CD4-positive, alpha-beta T cell treated with Interleukin-17A for 4 hours (primary cell): ENCODE measurements at regions not wholly inside any gene's neighbourhood (a gene's known extent, or its start where the extent isn't known, plus 50 kb on each side); places are given as distances from the start of the nearest gene placed in this dataset.
"Not testable (repeated sequence)": the region's sequence is repeated elsewhere in the genome, so short reads cannot be mapped to it uniquely, and the experiment has no call there.

ENCODE experiments used
- DNase-seq: peaks from one replicate; pipeline ENCODE4 v3.0.0-alpha.2; 2020; ENCODE audit warnings: mixed read lengths

DNA sequence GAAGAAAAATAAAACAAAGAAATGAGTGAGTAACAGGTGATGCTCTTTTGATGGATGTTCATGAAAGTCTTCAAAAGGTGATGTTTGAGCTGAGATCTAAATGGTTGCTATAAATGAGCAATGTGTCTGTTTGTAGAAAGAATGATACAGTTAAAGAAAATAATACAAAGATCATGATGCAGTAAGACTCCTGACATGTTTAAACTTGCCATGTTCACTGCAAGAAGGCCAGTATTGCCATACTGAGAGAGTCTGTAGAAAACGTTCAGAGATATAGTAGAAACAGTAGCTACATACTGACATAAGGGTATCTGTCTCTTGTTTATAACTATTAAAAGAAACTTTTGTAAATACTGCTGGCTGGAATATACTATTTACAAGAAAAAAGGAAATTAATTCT is 1609.2 kb upstream of the ACO1 start:
- DNase-seq: no peak

DNA sequence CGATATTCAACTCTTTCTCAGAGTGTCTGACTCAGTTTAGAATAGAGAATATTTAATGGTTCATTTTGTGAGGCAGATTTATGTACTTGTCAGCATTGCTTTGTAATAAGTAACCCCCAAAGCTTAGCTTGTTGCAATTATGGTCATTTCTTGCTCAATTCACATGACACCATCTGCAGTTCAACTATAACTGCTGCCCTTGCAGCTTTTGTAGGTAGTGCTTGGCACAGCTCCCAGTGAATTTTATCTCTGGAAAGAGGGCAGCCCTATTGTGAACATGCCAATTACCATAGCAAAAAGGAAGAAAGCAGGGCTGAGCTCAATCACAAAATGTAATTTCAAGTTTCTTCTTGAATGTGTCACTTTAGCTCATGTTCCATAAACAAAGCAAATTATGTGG is 1587.7 kb upstream of the ACO1 start:
- DNase-seq: no peak

DNA sequence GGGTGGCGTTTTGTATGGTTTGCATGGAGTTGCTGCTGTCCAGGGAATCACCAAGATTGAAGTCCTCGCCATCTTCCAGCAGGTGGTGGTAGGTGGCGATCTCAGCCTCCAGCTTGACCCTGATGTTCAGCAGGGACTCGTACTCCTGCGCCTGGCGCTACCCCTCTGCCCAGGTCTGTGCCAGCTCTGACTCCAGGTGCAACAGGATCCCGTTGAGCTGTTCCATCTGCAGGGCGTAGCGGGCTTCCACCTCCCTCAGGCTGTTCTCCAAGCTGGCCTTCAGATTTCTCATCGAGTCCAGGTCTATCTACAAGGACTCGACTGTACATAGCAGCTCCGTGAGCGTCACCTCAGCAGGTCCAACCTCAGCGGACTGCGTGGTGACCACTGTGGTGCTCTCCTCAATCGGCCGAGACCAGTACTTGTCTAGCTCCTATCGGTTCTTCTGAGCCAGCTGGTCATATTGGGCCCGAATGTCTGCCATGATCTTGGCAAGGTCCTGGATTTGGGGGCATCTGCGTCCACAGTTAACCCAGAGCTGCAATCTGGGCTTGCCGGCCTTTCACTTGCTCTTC is 1584.8 kb upstream of the ACO1 start:
- no peak for DNase-seq

DNA sequence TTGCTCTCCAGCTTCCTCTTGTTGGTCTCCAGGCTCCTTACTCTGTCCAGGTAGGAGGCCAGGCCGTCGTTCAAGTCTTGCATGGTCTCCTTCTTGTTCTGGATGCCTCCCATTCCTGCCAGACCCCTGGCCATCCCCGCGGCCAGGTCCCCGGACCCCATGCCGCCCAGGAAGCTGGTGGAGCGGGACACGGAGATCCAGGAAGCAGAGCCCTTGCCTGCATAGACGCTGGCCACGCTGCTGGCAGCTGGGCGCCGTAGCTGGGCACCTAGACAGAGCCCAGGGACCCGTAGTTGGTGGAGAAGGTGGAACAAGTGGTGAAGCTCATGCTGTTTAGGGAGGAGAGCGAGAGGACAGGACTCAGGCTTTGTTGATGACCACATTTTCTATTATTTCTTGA is 1584.0 kb upstream of the ACO1 start:
- no peak for DNase-seq

DNA sequence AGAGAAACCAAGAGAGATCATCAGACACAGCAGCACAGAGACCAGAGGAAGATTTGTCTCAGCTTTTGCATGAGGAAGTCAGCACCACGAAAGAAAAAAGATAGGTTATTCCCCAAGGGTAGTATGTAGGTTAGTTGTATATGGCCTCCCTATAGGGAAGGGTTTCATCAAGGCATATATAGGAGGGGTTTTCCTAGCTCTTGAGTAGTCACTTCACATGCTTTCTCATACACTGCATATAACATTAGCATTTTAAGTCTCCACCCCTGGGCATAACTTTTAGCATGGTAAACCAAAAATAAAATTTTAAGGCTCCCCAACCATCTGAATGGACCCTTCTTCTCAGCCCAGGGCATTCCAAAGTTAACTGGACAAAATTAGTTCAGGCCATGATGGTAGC is 1571.6 kb upstream of the ACO1 start:
- no peak for DNase-seq

DNA sequence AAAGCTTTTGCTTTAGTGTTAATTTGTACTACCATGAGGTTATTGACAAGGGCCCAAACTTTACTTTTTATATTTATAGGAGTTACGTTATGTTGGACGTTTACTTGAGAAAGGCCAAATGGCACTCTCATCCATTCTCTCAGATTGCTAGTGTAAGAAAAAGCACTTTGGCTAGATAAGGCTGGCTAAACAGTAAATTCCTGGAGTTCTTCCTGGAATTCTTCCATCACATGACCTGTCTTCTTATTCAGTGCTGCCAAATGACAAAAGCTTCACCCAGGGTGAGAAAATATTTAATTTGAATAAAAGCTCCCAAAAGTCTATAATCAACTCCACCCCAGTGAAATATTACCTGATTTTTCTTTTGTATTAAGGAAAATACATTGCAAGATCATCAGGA is 1568.9 kb upstream of the ACO1 start:
- DNase-seq: no peak

DNA sequence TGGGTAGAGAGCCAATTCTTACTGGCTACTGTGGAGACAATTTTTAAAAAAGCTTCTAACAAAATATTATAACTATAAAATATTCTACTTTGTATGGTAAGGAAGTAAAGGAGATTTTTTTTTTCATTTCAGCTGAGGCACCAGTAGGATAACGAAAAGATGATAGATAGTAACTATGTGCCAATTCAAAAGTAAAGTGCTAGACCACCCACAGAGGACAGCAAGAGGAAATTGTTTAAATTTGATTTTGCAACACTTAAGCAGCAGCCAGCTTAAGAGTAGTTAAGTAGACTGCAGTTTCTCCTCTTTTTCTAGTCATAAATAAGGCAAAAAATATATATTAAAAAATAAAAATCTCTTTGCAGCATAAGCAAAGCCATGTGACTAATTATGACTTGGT is 1539.3 kb upstream of the ACO1 start:
- DNase-seq: no peak

DNA sequence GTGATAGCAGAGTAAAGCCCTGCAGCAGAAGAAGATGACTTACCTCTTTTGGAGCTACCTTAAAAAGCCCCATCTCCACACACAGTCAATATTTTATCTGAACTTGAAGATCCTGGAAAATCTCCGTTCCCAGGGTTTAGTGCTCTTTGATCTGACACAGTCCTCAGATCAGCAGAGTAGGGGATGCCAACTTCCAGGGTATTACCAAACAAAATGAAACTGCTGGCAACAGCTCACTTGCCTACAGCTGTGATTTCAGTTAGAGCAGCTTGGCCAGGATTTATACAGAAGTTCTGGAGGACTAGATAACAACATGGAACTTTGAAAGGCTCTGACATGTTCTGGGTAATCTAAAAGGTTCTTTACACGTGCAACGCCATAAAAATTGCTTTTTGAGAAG is 1537.8 kb upstream of the ACO1 start:
- no peak for DNase-seq

DNA sequence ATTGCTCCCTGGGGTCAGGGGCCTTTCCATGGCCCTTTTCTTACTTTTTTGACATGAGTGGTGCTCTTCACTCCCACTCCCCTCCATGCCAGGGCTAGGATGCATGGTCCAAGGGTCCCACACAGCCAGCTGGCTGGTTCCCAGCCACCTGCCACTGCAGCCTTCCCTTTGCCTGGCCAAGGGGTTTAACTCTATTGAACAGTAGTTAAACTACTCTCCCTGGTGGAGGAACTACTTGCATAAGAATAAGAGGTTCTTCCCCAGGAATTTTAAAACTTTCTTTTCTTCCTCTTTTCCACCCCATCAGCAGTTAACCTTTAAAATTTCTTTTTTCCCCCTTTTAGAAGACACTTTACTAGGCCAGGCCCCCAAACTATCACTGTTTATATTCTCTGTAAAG is 1532.8 kb upstream of the ACO1 start:
- no peak for DNase-seq

DNA sequence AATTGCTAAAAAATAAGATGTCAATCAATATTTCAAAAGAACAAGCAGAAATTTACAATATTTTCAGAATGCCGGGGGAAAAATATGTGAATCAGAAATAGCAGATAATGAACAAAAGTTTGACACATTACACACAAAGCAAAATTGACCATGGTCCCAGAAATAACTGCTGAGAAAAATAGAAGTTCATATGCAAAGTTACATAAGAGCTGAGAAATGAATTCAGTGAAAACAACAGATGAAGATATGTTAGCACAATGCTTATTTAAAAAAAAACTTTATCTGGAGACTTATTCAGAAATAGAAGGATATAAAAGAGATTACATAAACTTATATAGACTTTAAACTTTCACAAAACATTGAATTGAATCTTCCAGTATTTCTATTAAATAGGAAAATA is 1483.7 kb upstream of the ACO1 start:
- no peak for DNase-seq

DNA sequence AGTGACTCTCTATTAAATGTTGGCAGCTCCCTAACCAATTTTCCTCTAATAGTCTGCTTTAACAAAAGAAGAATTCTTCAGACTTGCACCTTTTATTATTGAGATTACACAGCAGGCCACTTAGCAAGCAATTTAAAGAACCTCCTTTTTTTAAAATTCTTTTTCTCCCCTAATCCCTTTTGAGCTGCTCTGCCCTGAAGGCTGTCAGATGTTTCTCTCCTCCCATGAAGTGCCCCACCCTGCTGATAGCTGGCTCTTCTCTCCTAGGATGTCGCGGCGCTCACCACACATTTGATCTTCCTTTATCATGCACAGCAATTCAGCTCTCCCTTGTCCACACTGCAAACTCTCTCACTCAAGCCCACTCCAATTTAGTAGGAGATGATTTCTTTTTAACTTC is 1471.1 kb upstream of the ACO1 start:
- no peak for DNase-seq

DNA sequence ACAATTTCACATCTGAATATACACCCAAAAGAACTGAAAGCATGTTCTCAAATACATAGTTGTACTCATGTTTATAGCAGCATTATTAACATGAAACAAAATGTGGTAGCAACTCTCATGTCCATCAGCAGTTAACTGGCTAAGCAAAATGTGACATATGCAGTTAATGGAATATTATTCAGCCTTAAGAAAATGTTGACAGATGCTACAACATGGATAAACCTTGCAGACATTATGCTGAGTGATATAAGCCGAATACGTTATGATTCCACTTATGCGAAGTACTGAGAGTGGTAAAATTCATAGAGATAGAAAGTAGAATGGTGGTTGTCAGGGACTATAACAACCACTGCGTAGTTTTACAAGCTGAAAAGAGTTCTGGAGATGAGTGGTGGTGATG is 1469.0 kb upstream of the ACO1 start:
- DNase-seq: no peak

DNA sequence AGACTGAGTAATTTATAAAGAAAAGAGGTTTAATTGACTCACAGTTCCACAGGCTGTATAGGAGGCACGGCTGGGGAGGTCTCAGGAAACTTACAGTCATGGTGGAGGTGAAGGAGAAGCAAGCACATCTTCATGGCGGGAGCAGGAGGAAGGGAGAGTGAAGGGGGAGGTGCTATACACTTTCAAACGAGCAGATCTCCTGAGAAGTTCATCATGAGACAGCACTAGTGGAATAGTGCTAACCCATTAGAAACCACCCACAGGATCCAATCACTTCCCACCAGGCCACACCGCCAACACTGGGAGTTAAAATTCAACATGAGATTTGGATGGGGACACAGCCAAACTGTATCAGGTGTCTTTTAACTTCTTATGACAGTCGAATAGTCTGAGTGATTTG is 1459.3 kb upstream of the ACO1 start:
- DNase-seq: no peak

DNA sequence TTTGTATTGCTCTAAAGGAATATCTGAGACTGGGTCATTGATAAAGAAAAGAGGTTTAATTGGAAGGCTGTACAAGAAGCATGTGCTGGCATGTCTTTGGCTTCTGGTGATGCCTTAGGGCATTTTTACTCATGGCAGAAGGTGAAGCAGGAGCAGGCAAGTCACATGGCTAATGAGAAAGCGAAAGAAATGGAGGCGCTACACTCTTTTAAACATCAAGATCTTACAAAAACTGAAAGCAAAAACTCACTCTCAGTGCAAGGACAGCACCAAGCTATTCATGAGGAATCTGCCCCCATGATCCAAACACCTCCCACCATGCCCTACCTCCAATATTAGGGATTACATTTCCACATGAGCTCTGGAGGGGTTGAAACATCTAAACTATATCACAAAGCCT is 1458.8 kb upstream of the ACO1 start:
- no peak for DNase-seq

DNA sequence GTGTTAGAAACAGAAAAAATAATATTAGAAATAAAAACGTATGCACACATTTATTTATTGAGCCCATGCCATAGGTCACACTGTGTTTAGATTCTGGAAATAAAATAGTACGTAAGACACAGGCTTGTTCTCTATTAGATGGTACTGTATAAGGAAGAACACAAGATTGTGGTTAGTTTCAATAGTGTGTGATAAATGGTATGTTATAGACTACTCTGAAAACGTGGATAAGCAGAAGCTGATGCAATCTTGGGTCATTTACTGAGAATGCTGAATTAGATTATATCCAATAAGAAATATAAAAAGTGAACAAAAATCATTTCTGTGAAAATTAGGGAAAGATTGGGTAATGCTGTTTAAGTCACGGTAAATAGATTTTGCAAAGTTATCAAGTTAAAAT is 1456.4 kb upstream of the ACO1 start:
- no peak for DNase-seq

DNA sequence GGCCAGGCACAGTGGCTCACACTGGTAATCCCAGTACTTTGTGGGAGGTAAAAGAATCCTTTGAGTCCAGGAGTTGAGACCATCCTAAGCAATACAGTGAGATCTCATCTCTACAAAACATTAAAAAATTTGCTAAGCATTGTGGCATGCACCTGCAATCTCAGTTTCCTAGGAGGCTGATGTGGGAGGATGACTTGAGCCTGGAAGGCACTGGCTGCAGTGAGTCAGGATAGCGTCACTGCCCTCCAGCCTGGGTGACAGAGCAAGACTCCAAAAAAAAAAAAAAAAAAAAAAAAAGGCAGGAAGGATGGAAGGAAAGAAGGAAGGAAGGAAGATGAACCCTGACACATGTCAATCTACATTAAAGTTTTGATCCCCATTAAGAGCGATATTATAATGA is 1452.2 kb upstream of the ACO1 start:
- no peak for DNase-seq

DNA sequence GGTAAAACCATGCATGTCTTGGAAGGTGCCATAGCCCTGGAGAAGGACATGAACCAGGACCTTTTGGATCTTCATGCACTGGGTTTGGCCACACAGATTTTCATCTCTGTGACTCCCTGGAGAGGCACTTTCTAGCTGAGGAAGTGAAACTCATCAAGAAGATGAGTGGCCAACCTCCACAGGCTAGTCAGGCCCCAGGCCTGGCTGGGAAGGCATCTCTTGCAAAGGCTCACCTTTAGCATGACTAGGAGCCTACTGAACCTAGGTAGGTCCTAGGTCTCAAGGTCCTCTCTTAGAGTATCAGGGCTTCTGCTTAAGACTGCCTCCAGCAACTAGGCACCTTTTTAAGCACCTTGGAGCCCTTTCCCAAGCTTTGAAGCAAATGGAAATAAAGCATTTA is 1448.7 kb upstream of the ACO1 start:
- no peak for DNase-seq

DNA sequence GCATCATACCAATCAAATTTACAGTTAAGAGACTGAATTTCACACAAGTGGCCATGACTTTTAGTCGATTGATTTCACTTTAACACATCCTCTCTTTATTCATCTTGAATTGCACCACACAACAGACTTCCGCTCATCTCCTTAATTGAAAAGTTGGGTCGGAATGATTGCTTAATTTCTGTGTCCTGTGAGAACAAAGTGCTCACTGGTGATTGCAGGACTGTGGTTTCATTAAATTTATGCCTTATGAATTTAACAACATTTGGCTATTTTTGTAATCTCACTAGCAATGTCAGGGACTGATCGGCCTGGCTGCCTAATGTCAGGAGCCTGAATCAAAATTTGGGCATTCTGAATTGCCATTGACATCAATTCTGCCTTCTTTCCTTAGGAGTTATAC is 1447.3 kb upstream of the ACO1 start:
- no peak for DNase-seq

DNA sequence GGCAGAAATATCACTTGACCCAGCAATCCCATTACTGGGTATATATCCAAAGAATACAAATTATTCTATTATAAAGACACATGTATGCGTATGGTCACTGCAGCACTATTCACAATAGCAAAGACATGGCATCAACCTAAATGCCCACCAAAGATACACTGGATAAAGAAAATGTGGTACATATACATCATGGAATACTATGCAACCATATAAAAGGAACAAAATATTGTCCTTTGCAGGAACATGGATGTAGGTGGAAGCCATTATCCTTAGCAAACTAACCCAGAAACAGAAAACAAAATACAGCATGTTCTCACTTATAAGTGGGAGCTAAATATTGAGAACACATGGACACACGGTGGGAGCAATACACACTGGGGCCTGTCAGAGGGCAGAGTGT is 1441.6 kb upstream of the ACO1 start:
- not testable (repeated sequence) for DNase-seq

DNA sequence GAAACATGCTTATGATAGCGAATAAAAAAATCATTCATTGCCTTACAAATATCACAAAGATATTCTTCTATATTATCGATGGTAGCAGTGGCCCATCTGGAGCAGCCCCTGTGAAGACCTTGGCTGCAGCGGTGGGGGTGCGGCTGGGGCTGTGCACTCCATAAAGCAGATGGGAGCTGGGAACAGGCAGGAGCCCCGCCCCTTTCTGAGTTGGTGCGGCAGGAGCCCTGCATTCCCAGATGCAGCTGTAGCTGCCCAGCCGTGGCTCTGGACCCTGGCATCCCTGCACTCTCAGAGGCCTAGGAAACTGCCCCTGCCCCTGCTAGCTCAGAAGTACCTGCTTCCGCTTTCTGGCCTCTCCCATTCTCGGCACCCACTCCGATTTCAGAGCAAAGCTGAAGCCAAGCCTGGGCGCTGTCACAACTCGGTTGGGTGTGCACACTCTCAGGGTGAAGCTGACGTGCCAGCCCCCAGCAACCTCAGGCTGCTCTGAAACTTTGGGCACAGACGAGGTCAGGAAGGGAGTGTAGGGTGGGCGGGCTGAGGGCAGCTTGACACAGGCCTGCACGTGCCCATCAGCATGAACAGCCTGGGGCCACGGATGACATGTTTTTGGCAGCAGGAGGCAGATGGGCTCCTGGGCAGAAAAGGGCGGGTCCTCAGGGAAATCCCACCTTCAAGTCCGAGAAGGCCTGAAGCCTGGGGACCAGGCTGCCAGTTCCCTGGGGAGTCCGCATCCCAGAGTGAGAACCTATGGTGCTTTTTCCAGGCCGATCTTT is 1440.8 kb upstream of the ACO1 start:
- DNase-seq: no peak

DNA sequence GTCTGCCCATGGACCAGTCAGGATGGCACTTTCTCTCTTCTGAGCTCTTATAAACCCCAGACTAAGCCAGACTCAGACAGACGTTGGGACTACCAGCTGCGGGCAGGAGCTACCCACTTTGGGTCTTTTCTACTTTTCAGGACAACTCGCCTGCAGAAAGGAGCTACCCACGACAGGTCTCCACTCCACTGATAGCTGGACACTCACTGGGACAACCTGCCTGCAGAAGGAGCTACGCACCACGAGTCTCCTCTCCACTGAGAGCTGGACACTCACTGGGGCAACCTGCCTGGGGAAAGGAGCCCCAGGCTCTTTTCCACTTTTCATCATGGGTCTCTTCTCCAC is 1440.2 kb upstream of the ACO1 start:
- DNase-seq: no peak

DNA sequence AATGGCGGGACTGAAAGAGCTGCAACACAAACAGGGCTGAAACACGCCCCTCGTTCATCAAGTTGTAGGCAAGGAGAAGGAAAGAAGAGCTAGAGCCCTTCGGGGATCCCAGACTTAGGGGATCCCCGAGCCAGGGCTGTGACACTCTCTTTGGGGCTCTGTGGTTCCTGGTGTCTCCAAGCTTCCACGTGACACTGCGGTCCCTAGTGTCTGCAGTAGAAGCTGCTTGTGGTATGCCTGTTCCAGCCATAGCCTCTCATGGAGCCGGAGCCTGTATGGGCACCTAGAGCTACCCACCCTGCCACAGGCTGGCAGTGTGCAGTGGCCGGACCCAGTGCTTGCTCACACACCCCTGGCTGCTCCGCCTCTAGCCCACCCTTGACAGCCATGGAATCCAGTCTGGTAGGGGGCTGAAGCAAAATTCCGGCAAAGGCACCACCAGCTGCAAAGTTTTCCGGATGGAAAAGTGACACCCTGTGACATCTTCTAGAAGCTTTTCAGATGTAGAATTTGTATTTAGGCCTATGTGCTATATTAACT is 1439.6 kb upstream of the ACO1 start:
- DNase-seq: no peak

DNA sequence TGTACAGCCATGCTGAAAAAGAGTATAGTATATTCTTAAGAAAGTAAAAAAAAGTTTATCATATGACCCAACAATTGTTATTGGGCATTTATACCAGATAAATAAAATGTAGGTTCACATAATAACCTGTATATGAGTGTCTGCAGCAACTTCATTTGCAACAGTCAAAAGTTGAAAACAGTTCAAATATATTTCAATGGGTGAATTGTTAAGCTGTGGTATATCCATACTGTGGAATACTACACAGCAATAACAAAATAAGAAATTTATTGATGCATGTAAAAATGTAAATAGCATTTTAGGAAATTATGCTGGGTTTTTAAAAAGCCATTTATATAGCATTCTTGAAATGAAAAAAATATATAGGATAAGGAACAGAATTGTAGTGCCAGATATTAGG is 1420.1 kb upstream of the ACO1 start:
- no peak for DNase-seq

DNA sequence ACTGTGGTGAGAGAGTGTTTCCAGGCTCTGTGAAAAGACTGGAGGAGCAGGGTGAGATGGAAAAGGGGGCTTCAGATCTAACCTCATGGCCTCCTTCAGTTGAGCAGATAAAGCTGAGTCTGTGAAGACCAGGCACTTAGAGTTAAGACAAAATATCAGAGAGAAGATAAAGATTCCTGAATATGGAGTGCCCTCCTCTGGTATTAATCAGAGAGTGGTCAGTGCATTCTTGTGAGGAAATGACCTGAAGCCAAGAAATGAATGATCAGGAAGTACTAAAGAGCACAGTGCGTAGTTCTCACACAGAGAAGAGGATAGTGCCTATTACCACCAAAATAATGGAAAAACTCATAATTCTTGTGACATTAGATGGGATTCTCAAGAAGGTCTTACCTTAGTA is 1417.0 kb upstream of the ACO1 start:
- no peak for DNase-seq

DNA sequence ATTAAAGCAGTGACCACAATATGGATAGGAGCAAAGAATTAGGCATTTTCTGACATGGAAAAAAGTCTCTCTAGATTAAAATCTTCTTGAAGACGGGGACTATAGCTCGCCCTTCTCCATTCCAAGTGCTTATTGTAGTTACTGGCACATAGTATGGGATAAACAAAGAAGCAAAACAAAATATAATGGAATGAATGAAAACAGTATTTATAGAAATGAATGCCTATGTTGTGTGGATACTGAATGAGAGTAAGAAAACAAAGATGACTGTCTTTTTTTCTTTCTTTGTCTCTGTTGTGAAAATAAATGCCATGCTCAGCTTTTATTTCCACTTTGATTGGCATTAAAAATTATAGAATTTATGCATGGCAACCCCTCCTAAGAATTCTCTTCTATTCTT is 1414.3 kb upstream of the ACO1 start:
- no peak for DNase-seq
